Astrocyte of the spinal cord (primary cell): ENCODE measurements at regions not wholly inside any gene's neighbourhood (a gene's known extent, or its start where the extent isn't known, plus 50 kb on each side); places are given as distances from the start of the nearest gene placed in this dataset.

Experiments
- DNase-seq: peaks from one replicate; pipeline ENCODE4 v3.0.0; 2011; ENCODE audit warnings: low read depth, low spot score
- H3K4me3 ChIP-seq: 2 replicates; pipeline ENCODE4 v1.5.1; 2011; ENCODE audit warnings: low read depth, mild to moderate bottlenecking, low read length, moderate library complexity
- in situ Hi-C: cut with HindIII; loops from 2 replicates; pipeline ENCODE4 v1.10.0; 2017; ENCODE audit warnings: low sequenced_read_pairs
- TF ChIP-seq, protein P1 (sequence below): IDR thresholded peaks from 2 replicates; pipeline ENCODE4 v1.5.1; 2012; ENCODE audit warnings: low read depth, mild to moderate bottlenecking, low read length, inconsistent platforms

GRCh38 chr15:25238126-25238525, 200.7 kb downstream of the UBE3A start:
- H3K4me3 ChIP-seq, result no peak overlapping the region
- TF ChIP-seq, protein P1, sequence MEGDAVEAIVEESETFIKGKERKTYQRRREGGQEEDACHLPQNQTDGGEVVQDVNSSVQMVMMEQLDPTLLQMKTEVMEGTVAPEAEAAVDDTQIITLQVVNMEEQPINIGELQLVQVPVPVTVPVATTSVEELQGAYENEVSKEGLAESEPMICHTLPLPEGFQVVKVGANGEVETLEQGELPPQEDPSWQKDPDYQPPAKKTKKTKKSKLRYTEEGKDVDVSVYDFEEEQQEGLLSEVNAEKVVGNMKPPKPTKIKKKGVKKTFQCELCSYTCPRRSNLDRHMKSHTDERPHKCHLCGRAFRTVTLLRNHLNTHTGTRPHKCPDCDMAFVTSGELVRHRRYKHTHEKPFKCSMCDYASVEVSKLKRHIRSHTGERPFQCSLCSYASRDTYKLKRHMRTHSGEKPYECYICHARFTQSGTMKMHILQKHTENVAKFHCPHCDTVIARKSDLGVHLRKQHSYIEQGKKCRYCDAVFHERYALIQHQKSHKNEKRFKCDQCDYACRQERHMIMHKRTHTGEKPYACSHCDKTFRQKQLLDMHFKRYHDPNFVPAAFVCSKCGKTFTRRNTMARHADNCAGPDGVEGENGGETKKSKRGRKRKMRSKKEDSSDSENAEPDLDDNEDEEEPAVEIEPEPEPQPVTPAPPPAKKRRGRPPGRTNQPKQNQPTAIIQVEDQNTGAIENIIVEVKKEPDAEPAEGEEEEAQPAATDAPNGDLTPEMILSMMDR, result no peak
- in situ Hi-C loops, result no loop called here
- no peak for DNase-seq

DNA sequence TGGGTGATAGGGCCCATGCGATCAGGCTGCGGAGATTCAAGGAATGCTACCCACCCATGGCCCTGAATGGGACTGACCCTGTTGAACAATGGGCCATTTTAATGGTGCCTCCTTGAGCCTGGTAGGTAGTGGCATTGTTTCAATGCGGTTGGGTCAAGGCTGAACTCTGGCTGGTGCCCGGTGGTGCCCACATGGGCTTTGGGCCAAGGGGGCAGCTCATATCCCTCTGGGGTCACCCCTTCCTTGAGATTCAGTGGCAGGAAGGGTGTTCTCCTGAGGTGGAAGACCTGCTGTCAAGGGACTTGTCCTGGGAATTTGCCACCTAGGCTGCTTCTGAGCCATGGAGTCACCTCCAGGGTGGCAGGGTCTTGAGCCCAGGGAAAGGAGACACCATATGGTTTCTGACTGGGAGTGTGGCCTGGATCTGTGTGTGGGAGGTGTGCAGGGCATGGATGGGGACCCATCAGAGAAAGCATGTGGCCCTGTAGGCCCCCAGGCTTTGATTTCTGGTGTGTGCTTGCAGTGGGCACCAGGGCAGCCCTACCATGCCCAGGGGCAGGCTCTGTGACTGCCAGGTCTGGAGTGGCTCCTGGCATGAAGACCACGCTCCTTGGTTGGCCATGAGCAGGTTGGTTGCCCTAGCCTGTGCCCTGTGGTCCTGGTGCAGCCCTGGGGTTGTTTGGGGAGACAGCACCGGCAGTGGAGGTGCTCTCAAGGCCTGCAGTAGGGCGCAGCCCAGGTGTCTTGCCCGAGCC, 199.9 kb downstream of the UBE3A start:
- in situ Hi-C loops, result no loop called here
- no peak for DNase-seq
- no peak overlapping the region for H3K4me3 ChIP-seq
- TF ChIP-seq, protein P1, result no peak

DNA sequence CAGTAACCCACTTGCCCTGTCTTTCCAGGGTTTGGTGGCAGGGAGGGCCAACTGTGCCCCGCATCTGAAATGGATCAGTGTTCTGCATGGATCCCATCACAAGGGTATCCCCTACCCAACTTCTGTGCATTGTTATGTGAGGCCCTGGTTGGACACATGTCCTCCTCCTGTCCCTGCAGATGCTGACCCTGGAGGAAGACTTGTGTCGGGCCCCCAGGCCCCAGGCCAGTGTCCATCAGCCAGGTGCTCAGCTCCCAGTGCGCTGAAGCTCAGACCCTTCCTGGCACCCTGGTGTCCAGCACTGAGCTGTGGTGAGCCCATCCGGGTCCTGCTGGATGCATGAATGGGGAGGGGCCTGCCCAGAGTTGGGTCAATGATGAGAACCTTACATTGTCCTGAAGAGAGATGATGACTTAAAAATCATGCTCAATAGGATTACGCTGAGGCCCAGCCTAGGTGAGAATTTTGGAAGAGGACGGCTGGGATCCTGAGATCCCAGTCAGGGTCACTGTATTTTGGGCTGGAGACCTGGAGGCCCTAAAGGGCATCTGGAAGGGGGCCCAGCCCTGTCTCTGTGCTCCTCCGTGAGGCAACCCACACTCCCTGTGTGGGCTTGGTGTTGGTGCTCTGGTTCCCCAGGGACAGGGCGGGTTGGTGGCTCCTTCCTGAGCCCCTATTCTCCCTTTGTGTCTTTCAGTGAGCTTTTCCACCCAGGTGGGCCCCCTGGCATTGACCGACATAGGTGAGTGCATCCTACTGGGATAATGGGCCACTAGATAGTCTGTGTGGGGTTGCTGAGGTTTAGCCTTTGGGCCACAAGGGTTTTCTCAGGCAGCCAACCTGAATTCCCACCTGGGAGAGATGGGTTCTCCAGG, 199.1 kb downstream of the UBE3A start:
- no peak overlapping the region for H3K4me3 ChIP-seq
- TF ChIP-seq, protein P1, result no peak
- DNase-seq, result no peak
- in situ Hi-C loops, result no loop called here

GRCh38 chr15:25240461-25241021, 198.3 kb downstream of the UBE3A start:
- TF ChIP-seq, protein P1, result no peak
- no peak for DNase-seq
- in situ Hi-C loops, result no loop called here
- no peak overlapping the region for H3K4me3 ChIP-seq

DNA sequence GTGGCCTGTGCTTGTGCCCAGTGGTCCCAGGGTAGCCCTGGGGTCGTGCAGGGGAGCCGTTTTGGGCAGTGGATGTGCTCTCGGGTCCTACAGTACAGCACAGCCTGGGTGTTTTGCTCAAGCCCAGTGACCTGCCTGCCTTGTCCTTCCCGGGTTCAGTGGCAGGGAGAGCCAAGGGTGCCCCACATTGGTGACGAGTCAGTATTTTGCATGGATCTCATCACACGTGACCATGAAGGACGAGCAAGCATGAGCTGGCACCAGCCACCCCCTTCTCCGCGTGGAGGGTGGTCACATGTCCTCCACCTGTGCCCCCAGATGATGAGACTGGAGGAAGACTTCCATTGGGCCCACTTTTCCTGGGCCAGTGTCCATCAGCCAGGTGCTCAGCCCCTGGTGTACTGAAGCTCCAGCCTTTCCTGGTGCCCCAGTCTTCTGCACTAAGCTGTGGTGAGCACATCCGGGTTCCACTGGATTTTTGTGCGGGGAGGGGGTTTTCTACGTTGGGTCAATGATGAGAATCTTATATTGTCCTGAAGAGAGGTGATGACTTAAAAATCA, 197.5 kb downstream of the UBE3A start:
- in situ Hi-C loops, result no loop called here

More for the DNA sequence above, 197.5 kb downstream of the UBE3A start:
- TF ChIP-seq, protein P1, result no peak
- no peak for DNase-seq
- H3K4me3 ChIP-seq, result no peak overlapping the region
